ENCODE measurements at regions not wholly inside any gene's neighbourhood (a gene's known extent, or its start where the extent isn't known, plus 50 kb on each side); places are given as distances from the start of the nearest gene placed in this dataset.

GRCh38 chr9:79236466-79236865, 335.3 kb upstream of the TLE4 start:
- no peak overlapping the region for H3K4me3 ChIP-seq (ENCODE audit: low read depth, low read length)
- no peak for TF ChIP-seq CTCF (conservative IDR thresholded peaks at IDR 0.05; ENCODE audit: low read depth, low read length)
- no peak for DNase-seq (ENCODE audit: low read depth)

GRCh38 chr9:79237861-79238260, 333.9 kb upstream of the TLE4 start:
- DNase-seq (ENCODE audit: low read depth), result no peak
- no peak for TF ChIP-seq CTCF (conservative IDR thresholded peaks at IDR 0.05; ENCODE audit: low read depth, low read length)
- H3K4me3 ChIP-seq (ENCODE audit: low read depth, low read length), result no peak overlapping the region

- no peak for DNase-seq (ENCODE audit: low read depth)
- TF ChIP-seq CTCF (conservative IDR thresholded peaks at IDR 0.05; ENCODE audit: low read depth, low read length), result no peak
- H3K4me3 ChIP-seq (ENCODE audit: low read depth, low read length), result no peak overlapping the region
Measured at GRCh38 chr9:79240774-79241173, 331.0 kb upstream of the TLE4 start.

- TF ChIP-seq CTCF (conservative IDR thresholded peaks at IDR 0.05; ENCODE audit: low read depth, low read length), result no peak
- H3K4me3 ChIP-seq (ENCODE audit: low read depth, low read length), result no peak overlapping the region
- no peak for DNase-seq (ENCODE audit: low read depth)
Measured at GRCh38 chr9:79242489-79242888, 329.3 kb upstream of the TLE4 start.

- no peak for TF ChIP-seq CTCF (conservative IDR thresholded peaks at IDR 0.05; ENCODE audit: low read depth, low read length)
- H3K4me3 ChIP-seq (ENCODE audit: low read depth, low read length), result no peak overlapping the region
- no peak for DNase-seq (ENCODE audit: low read depth)
Measured at GRCh38 chr9:79246170-79246569, 325.6 kb upstream of the TLE4 start.

GRCh38 chr9:79247021-79247420, 324.7 kb upstream of the TLE4 start:
- no peak for DNase-seq (ENCODE audit: low read depth)
- no peak overlapping the region for H3K4me3 ChIP-seq (ENCODE audit: low read depth, low read length)
- no peak for TF ChIP-seq CTCF (conservative IDR thresholded peaks at IDR 0.05; ENCODE audit: low read depth, low read length)

GRCh38 chr9:79250806-79251205, 321.0 kb upstream of the TLE4 start:
- no peak for TF ChIP-seq CTCF (conservative IDR thresholded peaks at IDR 0.05; ENCODE audit: low read depth, low read length)
- H3K4me3 ChIP-seq (ENCODE audit: low read depth, low read length), result no peak overlapping the region
- no peak for DNase-seq (ENCODE audit: low read depth)
